ENCODE measurements at regions not wholly inside any gene's neighbourhood (a gene's known extent, or its start where the extent isn't known, plus 50 kb on each side); places are given as distances from the start of the nearest gene placed in this dataset.
"Not testable (repeated sequence)": the region's sequence is repeated elsewhere in the genome, so short reads cannot be mapped to it uniquely, and the experiment has no call there.

- Histone ChIP-seq H3K9me3 (ENCODE audit: control insufficient read depth in 2 of 2, low read length in 2 of 2) (no peaks in the 10 kb centered on the region), H3K9ac (ENCODE audit: low read depth in 1 of 2, low read length in 2 of 2) (no peak overlapping the region), H3K27me3 (ENCODE audit: control insufficient read depth in 2 of 2, insufficient read depth in 2 of 2, low read length in 2 of 2) (no peaks in the 10 kb centered on the region), H3K4me1 (ENCODE audit: control insufficient read depth in 2 of 2, insufficient read depth in 2 of 2, low read length in 2 of 2) (no peaks in the 10 kb centered on the region), H3K36me3 (ENCODE audit: control insufficient read depth in 2 of 2, insufficient read depth in 2 of 2, low read length in 2 of 2) (no peaks in the 10 kb centered on the region), H3K4me3 (ENCODE audit: low read length in 2 of 2) (no peak overlapping the region), H3K27ac (ENCODE audit: low read depth in 2 of 2, low read length in 2 of 2) (no peak overlapping the region)
Observed at GRCh38 chr15:35691891-35692867, 146.2 kb upstream of the DPH6 start.

- H3K4me1 ChIP-seq (ENCODE audit: control insufficient read depth in 2 of 2, insufficient read depth in 2 of 2, low read length in 2 of 2) = peaks cover under 1 to 10% of the 10 kb centered on the region in 2 donors
- H3K9me3 ChIP-seq (ENCODE audit: control insufficient read depth in 2 of 2, low read length in 2 of 2) = no peaks in the 10 kb centered on the region
- H3K9ac ChIP-seq (ENCODE audit: low read depth in 1 of 2, low read length in 2 of 2) = no peak overlapping the region
- H3K27ac ChIP-seq (ENCODE audit: low read depth in 2 of 2, low read length in 2 of 2) = no peak overlapping the region
- H3K36me3 ChIP-seq (ENCODE audit: control insufficient read depth in 2 of 2, insufficient read depth in 2 of 2, low read length in 2 of 2) = no peaks in the 10 kb centered on the region
- H3K27me3 ChIP-seq (ENCODE audit: control insufficient read depth in 2 of 2, insufficient read depth in 2 of 2, low read length in 2 of 2) = no peaks in the 10 kb centered on the region
- H3K4me3 ChIP-seq (ENCODE audit: low read length in 2 of 2) = no peak overlapping the region
Observed at GRCh38 chr15:35693286-35693685, 147.3 kb upstream of the DPH6 start.

GRCh38 chr15:35693886-35694285, 147.9 kb upstream of the DPH6 start:
- H3K9me3 ChIP-seq (ENCODE audit: control insufficient read depth in 2 of 2, low read length in 2 of 2) = no peaks in the 10 kb centered on the region
- H3K9ac ChIP-seq (ENCODE audit: low read depth in 1 of 2, low read length in 2 of 2) = no peak overlapping the region
- no peaks in the 10 kb centered on the region for H3K27me3 ChIP-seq (ENCODE audit: control insufficient read depth in 2 of 2, insufficient read depth in 2 of 2, low read length in 2 of 2)
- no peak overlapping the region for H3K27ac ChIP-seq (ENCODE audit: low read depth in 2 of 2, low read length in 2 of 2)
- H3K36me3 ChIP-seq (ENCODE audit: control insufficient read depth in 2 of 2, insufficient read depth in 2 of 2, low read length in 2 of 2) = no peaks in the 10 kb centered on the region
- H3K4me1 ChIP-seq (ENCODE audit: control insufficient read depth in 2 of 2, insufficient read depth in 2 of 2, low read length in 2 of 2) = peaks cover 7 to 16% of the 10 kb centered on the region in 2 donors
- H3K4me3 ChIP-seq (ENCODE audit: low read length in 2 of 2) = no peak overlapping the region

- Histone ChIP-seq H3K4me3 (ENCODE audit: low read length in 2 of 2) (no peak overlapping the region), H3K9me3 (ENCODE audit: control insufficient read depth in 2 of 2, low read length in 2 of 2) (no peaks in the 10 kb centered on the region), H3K36me3 (ENCODE audit: control insufficient read depth in 2 of 2, insufficient read depth in 2 of 2, low read length in 2 of 2) (no peaks in the 10 kb centered on the region), H3K9ac (ENCODE audit: low read depth in 1 of 2, low read length in 2 of 2) (no peak overlapping the region), H3K27me3 (ENCODE audit: control insufficient read depth in 2 of 2, insufficient read depth in 2 of 2, low read length in 2 of 2) (no peaks in the 10 kb centered on the region), H3K4me1 (ENCODE audit: control insufficient read depth in 2 of 2, insufficient read depth in 2 of 2, low read length in 2 of 2) (peaks cover 8 to 22% of the 10 kb centered on the region in 2 donors), H3K27ac (ENCODE audit: low read depth in 2 of 2, low read length in 2 of 2) (no peak overlapping the region)
Observed at GRCh38 chr15:35695003-35695402, 149.0 kb upstream of the DPH6 start.

GRCh38 chr15:35696767-35697231, 150.8 kb upstream of the DPH6 start:
- Histone ChIP-seq H3K27ac (ENCODE audit: low read depth in 2 of 2, low read length in 2 of 2) (no peak overlapping the region), H3K9ac (ENCODE audit: low read depth in 1 of 2, low read length in 2 of 2) (no peak overlapping the region), H3K4me3 (ENCODE audit: low read length in 2 of 2) (no peak overlapping the region), H3K36me3 (ENCODE audit: control insufficient read depth in 2 of 2, insufficient read depth in 2 of 2, low read length in 2 of 2) (no peaks in the 10 kb centered on the region), H3K4me1 (ENCODE audit: control insufficient read depth in 2 of 2, insufficient read depth in 2 of 2, low read length in 2 of 2) (peaks cover 8 to 22% of the 10 kb centered on the region in 2 donors), H3K9me3 (ENCODE audit: control insufficient read depth in 2 of 2, low read length in 2 of 2) (no peaks in the 10 kb centered on the region), H3K27me3 (ENCODE audit: control insufficient read depth in 2 of 2, insufficient read depth in 2 of 2, low read length in 2 of 2) (no peaks in the 10 kb centered on the region)

- H3K4me1 ChIP-seq (ENCODE audit: control insufficient read depth in 2 of 2, insufficient read depth in 2 of 2, low read length in 2 of 2) = peaks cover 8 to 22% of the 10 kb centered on the region in 2 donors
- no peaks in the 10 kb centered on the region for H3K27me3 ChIP-seq (ENCODE audit: control insufficient read depth in 2 of 2, insufficient read depth in 2 of 2, low read length in 2 of 2)
- H3K4me3 ChIP-seq (ENCODE audit: low read length in 2 of 2) = no peak overlapping the region
- H3K27ac ChIP-seq (ENCODE audit: low read depth in 2 of 2, low read length in 2 of 2) = no peak overlapping the region
- no peak overlapping the region for H3K9ac ChIP-seq (ENCODE audit: low read depth in 1 of 2, low read length in 2 of 2)
- no peaks in the 10 kb centered on the region for H3K9me3 ChIP-seq (ENCODE audit: control insufficient read depth in 2 of 2, low read length in 2 of 2)
- H3K36me3 ChIP-seq (ENCODE audit: control insufficient read depth in 2 of 2, insufficient read depth in 2 of 2, low read length in 2 of 2) = no peaks in the 10 kb centered on the region
Observed at GRCh38 chr15:35697549-35698299, 151.8 kb upstream of the DPH6 start.

- Histone ChIP-seq H3K27me3 (ENCODE audit: control insufficient read depth in 2 of 2, insufficient read depth in 2 of 2, low read length in 2 of 2) (no peaks in the 10 kb centered on the region), H3K9me3 (ENCODE audit: control insufficient read depth in 2 of 2, low read length in 2 of 2) (no peaks in the 10 kb centered on the region), H3K9ac (ENCODE audit: low read depth in 1 of 2, low read length in 2 of 2) (no peak overlapping the region), H3K4me3 (ENCODE audit: low read length in 2 of 2) (no peak overlapping the region), H3K4me1 (ENCODE audit: control insufficient read depth in 2 of 2, insufficient read depth in 2 of 2, low read length in 2 of 2) (peaks cover 8 to 22% of the 10 kb centered on the region in 2 donors), H3K27ac (ENCODE audit: low read depth in 2 of 2, low read length in 2 of 2) (no peak overlapping the region), H3K36me3 (ENCODE audit: control insufficient read depth in 2 of 2, insufficient read depth in 2 of 2, low read length in 2 of 2) (no peaks in the 10 kb centered on the region)
Observed at GRCh38 chr15:35698331-35698730, 152.4 kb upstream of the DPH6 start.

GRCh38 chr15:35698966-35699575, 153.1 kb upstream of the DPH6 start:
- H3K36me3 ChIP-seq (ENCODE audit: control insufficient read depth in 2 of 2, insufficient read depth in 2 of 2, low read length in 2 of 2) = no peaks in the 10 kb centered on the region
- H3K27me3 ChIP-seq (ENCODE audit: control insufficient read depth in 2 of 2, insufficient read depth in 2 of 2, low read length in 2 of 2) = no peaks in the 10 kb centered on the region
- peak overlapping the region in 1 of 2 donors; percentile 14 for H3K4me3 ChIP-seq (ENCODE audit: low read length in 2 of 2)
- no peak overlapping the region for H3K9ac ChIP-seq (ENCODE audit: low read depth in 1 of 2, low read length in 2 of 2)
- H3K9me3 ChIP-seq (ENCODE audit: control insufficient read depth in 2 of 2, low read length in 2 of 2) = no peaks in the 10 kb centered on the region
- no peak overlapping the region for H3K27ac ChIP-seq (ENCODE audit: low read depth in 2 of 2, low read length in 2 of 2)
- peaks cover 8 to 22% of the 10 kb centered on the region in 2 donors for H3K4me1 ChIP-seq (ENCODE audit: control insufficient read depth in 2 of 2, insufficient read depth in 2 of 2, low read length in 2 of 2)

GRCh38 chr15:35700091-35700593, 154.2 kb upstream of the DPH6 start:
- peaks cover 8 to 22% of the 10 kb centered on the region in 2 donors for H3K4me1 ChIP-seq (ENCODE audit: control insufficient read depth in 2 of 2, insufficient read depth in 2 of 2, low read length in 2 of 2)
- H3K4me3 ChIP-seq (ENCODE audit: low read length in 2 of 2); H3K9me3 ChIP-seq (ENCODE audit: control insufficient read depth in 2 of 2, low read length in 2 of 2); H3K27ac ChIP-seq (ENCODE audit: low read depth in 2 of 2, low read length in 2 of 2); H3K36me3 ChIP-seq (ENCODE audit: control insufficient read depth in 2 of 2, insufficient read depth in 2 of 2, low read length in 2 of 2); H3K27me3 ChIP-seq (ENCODE audit: control insufficient read depth in 2 of 2, insufficient read depth in 2 of 2, low read length in 2 of 2); H3K9ac ChIP-seq (ENCODE audit: low read depth in 1 of 2, low read length in 2 of 2): not testable (repeated sequence)
